ENCODE measurements at regions not wholly inside any gene's neighbourhood (a gene's known extent, or its start where the extent isn't known, plus 50 kb on each side); places are given as distances from the start of the nearest gene placed in this dataset.
"Not testable (repeated sequence)": the region's sequence is repeated elsewhere in the genome, so short reads cannot be mapped to it uniquely, and the experiment has no call there.

DNA sequence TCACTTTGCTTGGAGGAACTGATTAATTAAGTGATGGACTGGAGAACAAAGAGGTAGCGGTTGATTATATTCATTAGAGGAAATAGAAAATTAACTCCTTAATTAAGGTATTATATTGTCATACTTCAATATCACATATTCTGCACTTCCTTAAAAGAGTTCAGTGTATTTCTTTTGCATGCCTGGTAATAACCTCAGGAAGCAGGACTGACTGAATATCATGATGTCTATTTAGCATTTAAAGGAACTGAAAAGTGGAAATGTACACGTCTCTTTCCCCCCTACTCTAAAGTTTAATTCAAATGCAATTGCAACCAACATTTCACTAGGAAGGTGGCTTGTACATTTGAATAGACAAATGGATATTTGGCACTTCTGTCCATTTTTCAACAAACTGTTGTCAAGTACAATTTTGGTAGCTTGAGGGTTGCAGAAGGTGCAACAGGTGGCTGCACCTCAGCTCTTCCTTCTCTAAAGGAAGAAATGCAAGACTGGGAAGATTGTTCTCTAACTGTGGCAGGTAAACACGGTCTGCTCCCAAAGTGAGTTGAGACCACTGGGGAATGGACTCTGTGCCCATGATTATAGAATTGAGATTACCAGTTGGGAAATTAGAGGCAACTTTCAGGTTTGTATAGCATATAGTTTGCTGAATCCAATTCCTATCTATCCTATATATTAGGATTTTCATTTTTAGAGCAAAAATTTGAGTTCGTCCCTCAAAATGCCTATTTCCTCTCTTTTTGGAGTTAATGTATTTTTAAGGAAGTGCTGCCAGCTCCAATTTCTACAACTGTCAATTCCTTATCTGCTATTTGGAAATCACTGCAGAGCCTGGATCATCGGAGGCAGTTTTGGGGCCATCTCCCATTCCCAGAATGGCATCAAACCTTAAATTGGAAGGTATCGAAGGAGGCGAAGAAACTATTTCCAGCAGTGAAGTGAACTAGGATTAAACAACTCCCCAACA lies 98.9 kb upstream of the TAF11L2 start:
- no peak for DNase-seq

DNA sequence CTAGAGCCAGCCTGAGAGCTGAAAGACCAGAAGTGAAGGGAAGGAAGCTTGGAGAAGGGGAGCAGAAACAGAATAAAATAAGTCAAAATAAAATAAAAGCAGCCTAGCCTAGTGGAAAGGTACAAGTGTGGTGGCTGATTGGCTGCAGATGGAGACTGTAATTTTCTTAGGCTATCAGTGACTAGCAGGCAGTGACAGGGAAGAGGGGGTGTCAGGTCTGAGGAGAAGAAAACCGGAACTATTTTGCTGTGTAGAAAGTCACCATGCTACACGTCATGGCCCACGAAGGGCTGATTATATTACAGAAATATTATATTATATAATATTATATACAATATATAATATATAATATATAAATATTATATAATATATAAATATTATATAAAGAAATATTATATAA lies 98.1 kb upstream of the TAF11L2 start:
- DNase-seq = no peak

DNA sequence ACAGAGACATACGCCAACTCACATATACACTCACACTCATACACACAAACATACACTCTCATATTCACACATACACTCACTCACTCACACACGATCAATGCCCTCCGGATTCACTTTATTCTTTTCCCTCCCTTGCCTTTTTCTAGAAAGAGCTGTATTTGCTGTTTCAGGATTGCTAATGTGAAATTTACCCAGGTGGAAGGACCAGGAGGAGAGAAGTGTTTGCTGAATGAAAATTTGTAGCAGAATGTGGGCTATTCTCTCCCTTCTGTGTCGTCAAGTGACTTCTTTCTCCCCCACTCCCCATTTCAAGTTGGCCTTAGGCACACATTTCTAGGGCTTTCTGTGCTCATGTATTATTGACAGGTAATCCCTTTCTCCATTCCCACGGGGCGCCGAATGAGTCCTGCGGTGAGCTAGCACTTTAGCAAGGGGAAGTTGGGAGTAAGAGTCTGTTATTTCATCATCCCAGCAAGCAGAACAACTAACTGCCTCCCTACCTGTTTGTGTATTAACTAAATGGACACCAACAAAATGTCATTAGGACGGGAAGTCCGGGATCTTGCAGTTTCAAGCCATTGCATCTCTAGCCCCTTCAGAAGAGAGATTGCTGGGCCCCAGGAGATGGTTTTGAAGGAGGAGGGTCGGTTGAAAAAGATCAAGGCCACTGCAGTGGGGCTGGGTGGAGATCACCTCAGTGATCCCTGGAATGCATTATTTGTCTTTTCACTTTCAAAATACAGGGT lies 97.1 kb upstream of the TAF11L2 start:
- no peak for DNase-seq

DNA sequence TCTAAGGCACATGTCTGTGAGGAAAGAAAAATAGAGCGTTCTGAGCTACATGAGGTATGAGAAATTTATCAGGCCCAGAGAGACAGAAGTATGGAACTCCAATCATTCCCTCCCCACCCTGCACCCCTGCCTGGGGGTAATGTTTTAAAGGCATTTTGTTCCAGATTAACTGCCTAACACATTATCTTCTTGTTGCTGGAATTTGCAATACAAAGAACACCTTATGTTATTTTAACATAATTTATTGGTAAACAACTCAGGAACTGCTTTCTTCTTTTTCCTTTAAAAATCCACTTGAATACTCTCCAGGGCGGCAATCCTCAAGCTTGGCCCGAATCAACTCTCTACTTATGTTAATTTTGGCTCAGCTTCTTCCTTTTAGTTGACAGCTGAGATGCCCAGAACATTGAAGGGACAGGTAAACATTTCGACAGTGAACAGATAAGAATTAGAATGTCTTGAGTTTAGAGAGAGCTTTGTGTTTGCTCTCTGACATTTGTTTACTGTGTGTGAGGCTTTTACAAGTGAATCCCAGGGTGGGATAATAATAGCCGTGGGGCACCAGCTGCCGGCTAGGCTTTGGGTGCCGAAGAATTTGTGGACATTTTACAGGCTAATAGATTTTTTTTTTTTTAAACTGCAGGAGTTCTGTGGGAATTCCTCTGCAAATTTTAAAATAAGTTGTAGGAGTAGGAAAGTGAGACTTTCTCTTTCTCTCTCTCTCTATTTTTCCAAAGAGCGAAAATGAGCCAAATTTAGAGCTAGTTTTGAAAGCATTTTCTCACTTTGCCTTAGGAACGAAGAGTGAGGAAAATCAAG lies 96.4 kb upstream of the TAF11L2 start:
- no peak for DNase-seq

DNA sequence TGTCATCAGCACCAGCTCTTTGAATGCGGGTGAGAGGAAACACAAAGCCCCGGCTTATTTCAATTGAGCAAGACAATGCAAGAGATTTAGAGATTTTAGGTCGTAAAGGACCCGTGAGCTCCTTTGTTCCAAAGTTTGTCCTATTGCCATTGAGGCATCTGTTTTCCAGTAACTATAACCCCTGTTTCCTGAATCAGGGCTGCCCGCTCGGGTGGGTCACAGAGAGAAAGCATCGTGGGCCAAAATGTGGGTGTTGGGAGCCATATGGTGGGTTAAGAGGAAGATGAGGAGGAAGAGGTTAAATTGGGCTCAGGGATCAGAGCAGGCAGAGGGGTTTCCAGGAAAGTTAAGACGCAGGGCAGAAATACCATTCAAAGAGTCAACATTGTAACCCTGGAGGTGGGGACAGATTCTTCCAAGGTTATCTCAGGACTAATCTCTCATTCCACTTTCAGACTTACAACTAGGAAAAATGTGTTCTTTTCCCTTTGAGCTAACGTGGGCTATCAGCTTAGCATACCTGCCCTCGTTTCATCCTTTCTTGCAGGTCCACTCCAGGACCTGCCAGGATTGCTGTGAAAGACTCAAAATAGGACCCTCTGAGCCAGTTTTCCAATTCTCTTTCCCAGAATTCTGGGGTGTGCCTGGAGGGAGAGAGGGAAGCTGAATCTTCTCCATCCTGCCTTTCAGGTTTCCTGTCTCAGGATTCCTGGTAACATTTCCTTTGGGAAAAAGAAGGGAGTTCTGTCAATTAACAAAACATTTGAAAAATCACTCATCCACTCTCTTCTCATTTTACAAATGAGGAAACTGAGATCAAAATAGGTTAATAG lies 95.5 kb upstream of the TAF11L2 start:
- no peak for DNase-seq

DNA sequence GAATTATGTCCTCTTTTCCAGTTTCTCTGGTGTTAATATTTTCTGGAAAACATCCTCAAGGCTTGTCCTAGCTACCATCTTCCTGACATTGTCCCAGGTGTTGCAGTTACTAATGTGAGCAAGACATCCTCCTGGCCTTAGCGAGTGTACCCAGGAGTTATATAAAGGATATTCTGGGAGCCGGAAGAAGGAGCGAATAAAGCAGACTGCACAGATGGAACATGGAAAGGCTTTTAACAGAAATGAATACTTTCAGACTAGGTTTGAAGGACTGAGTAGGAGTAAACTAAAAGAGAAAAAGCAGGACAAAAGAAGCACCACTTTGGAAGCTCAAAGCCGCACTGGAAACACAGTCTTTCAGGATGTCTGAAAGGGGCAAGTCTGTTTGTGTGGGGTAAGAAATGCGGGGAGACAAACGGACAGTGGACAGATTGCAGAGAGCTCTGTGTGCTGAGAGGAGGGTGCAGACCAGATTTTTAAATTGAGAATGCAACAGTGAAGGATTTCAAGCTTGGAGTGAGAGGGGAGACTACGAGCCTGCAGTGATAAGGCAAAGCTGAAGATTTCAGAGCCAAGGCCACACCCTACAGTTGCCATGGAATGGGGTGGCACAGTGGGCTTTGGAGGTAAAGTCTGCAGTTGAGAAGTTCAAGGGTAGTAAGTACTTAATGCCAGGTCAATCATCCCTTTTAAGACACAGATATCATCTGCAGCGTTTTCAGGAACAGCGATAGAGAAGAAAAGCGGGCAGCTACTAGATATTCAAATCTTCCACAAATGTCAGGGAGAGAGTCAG lies 94.1 kb upstream of the TAF11L2 start:
- DNase-seq = no peak

DNA sequence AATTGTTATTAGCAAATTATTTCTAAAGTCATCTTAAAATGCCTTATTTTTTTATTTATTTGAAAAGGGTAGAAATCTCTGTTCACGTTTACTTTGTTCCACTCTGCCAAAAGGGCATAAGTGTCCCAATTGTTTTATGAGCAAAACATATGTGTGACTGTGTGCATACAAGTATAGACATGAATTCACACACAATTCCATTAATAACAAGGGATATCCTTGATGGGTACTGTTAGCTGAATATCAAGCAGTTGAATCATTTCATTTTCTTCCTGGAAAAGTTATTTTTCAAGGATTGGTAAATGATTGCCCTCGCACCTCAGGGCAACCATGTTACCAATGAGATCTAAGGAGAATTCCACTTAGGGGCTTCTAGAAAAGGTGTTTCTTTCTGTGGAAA lies 92.1 kb upstream of the TAF11L2 start:
- DNase-seq = no peak

DNA sequence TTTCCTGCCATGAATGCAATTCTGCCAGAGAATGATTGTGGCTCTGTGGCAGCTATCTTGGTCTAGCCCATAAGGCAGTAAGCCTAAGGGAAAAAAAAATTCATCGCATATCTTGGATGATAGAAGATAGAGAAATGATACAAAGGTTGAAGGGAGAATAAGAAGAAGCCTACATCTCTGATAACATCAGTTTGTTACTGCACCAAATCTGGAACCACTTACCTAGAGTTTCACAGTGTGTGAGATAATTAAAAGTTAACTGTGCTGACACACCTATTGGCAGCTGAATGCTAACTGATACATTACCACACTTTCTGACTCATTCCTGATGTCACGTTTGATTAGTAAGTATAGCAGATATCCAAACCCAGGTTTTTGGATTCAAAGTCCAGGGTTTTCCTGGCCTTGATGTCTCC lies 91.6 kb upstream of the TAF11L2 start:
- no peak for DNase-seq

DNA sequence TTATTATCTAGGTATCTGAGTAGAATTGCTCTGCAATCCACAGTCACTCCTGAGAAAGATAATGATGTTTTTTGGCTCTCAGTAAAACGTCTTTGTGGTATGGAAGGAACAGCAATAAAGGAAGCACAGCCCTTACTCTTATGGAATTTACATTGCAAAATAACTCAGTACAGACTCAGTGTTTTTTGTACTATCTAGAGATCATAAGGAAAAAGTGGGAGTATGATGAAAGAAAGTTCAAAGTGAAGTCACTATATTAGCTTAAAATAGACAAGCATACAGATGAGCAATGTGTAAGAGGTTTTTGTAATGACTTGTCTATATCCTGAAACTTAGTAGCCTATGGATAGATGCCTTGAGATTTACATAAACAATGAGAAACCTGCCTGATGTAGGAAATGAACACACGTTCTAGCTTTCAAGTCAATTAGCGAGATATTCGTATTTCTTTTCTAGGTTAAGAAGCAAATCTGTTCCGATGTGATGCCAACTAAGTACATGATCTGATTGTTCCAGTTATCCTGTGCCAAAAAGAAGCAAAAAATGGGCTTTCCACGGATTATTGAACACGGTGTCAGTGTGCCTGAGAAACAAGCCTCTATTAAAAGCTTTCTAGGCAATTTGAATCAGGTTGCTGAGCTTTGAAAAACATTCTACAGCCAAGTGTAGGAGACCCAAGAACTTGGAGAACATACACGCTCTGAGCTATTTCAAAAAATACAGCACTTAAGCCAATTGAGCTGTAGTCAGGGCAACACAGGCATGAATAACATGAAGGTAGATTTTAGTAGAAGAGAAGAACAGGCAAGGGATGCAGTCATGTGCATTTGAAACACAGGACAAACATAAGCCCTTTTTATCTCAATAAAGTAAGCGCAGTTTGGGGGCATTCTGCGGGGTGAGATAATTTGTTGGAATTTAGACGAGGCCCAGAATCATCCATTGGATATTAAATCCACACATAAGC lies 86.3 kb upstream of the TAF11L2 start:
- no peak for DNase-seq

DNA sequence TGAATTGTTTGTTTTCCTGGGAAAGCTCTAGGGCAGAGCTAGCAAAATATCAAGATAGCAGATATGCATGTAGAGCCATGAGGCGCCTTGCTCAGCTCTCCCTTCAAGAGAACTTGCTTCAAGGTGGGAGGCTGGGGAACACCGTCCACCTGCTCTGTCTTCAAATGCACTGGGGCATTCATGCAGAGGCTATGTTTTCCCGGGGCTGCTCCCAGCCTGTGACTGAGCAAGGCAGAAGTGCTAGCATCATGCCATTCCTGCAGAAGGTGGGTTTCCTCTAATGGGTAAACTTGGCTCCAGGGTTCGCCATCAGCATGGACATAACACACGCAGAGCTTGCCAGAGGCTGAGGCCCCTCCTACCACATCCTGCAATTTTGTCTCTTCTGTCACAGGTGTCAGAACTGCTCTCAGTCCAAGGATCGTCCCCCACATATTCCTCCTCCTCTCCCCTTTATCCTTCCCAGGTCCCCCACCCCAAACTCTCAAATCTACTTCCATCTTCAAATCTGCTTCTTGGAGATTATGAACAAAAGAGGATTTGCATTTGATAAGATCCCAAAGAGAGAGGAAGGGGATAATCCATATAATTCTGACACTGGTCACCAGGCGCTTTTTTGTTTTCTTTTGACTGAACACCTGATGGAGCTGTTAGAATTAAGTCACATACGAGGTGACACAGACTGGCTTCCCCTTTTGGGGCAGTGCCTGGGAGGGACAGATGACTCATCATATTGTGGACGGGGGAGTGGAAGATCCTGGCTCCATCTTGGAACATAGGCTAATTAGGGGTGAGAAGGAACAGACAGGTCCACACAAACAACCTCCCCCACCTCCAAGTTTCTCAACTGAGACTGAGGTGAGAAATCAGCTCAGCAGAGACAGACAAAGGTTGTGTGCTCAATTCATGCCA lies 85.0 kb upstream of the TAF11L2 start:
- DNase-seq = no peak

DNA sequence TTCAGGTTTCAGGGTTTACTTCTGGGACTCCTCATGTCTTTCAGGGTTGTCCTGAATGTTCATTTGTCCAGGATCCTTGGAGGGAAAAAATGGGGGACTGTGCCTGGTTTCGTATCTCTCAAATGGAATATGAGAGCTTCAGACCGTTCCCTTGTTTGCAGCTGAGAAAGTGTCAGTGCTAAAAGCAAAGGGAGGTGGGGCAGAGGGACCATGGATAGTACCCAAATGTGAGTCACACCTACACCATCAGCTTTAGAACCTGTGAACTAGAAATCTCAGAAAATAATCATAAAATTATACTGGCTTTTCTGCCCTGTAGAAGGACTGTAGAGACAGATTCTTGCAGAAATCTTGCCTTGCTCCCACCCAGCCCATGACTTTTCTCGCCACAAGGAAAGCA lies 84.3 kb upstream of the TAF11L2 start:
- no peak for DNase-seq

DNA sequence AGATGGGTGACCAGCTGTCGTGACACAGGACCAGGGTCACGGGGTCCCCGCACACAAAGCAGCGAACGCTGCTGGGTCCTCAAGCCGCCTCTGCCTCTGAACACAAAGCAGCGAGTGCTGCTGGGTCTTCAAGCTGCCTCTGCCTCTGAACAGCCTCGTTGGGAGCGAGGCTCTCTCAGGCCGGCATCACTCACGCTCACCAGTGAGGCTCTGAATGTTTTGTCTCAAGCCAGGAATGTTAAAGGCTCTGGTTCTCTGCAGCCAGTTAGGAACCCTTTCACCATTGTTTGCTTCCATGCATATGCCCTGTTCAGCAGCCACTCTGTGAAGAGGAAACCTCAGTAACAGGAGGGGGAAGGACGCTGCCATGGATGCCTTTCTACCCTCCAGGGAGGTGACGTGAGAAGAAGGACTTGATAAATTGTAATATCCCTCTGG lies 82.7 kb upstream of the TAF11L2 start:
- DNase-seq = no peak

DNA sequence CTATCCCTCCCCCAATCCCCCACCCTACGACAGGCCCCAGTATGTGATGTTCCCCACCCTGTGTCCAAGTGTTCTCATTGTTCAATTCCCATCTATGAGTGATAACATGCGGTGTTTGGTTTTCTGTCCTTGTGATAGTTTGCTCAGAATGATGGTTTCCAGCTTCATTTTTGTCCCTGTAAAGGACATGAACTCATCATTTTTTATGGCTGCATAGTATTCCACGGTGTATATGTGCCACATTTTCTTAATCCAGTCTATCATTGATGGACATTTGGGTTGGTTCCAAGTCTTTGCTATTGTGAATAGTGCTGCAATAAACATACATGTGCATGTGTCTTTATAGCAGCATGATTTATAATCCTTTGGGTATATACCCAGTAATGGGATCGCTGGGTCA lies 81.7 kb upstream of the TAF11L2 start:
- not testable (repeated sequence) for DNase-seq

DNA sequence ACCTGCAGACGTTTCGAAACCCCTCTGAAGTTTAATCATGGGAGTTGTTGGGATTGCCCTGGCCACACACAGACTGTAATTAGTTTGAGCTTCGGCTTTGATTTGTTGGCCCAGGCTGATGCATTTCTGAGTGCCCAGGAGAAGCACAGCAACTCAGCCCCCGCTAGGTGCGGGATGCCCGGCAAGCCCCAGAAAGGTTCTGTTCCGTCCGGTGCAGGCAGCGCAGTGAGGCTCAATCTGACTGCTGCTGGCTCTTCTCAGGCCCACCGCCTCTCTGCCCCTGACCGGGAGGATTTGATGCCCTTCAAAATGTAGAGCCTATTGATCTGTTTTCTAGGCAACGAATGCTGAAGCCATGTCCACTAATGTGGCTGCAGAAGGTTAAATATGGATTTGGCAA lies 73.4 kb upstream of the TAF11L2 start:
- DNase-seq = no peak

DNA sequence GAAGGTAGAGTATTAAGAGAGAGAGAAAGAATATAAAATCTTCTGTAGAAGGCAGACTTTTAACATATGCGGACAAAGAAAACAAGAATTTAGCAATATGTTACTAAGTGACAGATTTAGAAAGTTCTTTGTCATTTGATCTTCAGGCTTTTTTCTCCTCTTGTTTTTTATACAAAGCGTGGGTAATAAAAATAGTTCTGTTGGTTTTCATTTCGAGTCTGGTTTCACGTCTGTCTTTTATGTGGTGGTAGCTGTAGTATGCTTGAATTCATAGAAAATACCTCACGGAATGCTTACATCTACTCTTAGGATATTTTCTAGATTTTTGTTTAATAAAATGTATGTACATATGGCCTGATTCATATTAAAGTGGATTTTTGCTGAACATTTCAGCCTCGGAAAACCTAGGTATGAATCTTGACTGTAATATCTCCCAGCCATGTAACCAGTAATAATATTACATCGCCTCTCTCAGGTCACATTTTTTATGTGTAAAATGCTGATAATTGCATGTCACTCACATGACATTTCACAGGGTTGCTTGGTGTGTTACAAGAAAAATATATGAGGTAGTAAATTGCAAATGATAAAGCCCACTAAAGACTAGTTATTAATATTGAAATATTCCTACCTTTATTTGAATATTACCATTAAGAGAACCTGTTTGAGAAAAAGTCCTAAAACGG lies 72.5 kb upstream of the TAF11L2 start:
- no peak for DNase-seq

DNA sequence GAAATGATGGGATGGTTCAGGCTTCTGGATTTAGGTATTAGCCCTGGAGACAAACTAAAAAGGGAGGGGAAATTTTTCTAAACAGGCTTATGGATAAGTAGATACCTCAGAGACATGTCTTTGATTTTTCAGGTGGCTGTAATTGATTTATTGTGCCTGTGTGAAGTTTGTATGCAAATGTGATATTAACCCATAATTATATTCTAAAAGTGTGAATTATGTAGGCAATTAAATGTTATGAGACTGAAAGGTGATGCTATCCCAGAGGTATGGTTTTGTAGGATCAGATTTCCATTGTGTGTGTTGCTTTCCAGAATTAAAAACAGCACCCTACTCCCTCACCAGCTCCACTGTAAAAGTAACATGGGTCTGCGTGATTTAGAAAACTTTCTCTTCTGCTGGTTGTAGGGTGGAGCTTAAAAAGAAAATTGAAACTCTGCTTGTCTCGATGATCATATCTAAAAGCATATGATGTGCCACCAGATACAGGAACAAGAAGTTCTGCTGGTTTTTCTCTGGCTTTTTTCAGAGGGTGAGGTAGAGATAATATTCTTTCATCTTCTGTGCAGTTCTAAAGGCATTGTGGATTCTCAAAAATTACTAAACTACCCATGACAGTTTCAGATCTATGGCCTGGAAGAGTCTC lies 71.8 kb upstream of the TAF11L2 start:
- no peak for DNase-seq

All from nucleus accumbens (tissue), 56 donors.